ENCODE measurements at regions not wholly inside any gene's neighbourhood (a gene's known extent, or its start where the extent isn't known, plus 50 kb on each side); places are given as distances from the start of the nearest gene placed in this dataset.

DNA sequence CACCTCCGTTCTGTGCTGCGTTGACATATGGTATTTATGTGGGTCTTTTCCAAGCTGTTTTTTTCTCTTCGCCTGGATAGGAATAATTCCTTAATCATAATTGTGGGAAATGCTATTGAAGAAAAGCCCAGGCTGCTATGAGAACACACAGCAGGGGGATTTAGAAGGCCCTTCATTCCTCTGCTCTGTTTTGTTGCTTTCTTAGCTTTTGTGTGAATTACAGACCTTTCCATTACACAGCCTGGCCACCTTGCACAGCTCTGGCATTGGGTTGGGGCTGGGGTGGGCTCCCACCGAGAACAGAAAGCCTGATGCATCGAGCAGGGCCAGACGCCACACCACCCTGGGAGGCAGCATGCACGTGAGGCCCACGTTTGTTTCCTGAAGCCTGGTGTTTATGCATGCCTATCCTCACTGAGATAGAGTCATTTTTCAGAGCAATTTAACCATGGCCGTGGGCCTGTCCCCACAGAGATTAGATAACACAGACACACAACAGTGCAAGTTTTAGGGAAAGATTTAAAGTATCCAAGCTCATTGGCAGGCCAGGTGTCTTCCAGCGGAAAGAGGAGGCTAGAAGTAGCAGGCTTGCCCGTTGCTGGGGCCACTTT is 287.6 kb upstream of the PWP1 start:
- in situ Hi-C loops (cut with MboI; ENCODE audit: low pct_unique_long_range_greater_than_20kb in 2 of 9, low sequenced_read_pairs in 9 of 9, unreplicated experiment in 9 of 9) = loop anchor here in 1 of 9 experiments (25.0 kb wide), 1 partner anchor 261 kb away; no protein-coding TSS in a partner anchor
- Histone ChIP-seq H3K4me3 (no peak overlapping the region), H3K4me1 (replicated peaks in 1 of 2) (peaks cover 0 to 29% of the 10 kb centered on the region in 2 donors), H3K27ac (no peak overlapping the region)
- peak in 2 of 8 experiments; percentile 16 to 32 for ATAC-seq (replicated peaks in 6 of 8)
- 49 to 81% (median 69%) methylated on average over 2 to 11 of the region's 11 CpGs for WGBS, 10 experiments

DNA sequence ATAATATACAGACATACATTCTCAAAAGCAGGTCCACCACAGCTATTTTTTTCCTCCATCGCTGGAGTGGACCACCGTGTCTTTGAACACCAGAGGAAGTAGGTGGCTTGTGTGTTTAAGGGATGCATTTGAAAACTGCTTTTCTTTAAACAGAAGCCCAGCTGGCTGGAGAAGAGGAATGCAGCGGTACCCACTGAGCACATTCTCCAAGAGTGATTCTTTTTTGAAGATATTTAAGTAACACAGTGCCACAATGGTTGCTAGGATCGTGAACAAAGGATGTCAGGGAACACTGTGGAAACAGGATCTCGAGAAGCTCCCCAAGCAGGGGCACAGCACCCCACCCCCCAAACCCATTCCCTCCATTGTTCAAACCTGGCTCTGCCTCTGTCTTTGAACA is 286.6 kb upstream of the PWP1 start:
- Histone ChIP-seq H3K4me1 (replicated peaks in 1 of 2) (peaks cover 0 to 26% of the 10 kb centered on the region in 2 donors), H3K27ac (no peak overlapping the region), H3K4me3 (no peak overlapping the region)
- in situ Hi-C loops (cut with MboI; ENCODE audit: low pct_unique_long_range_greater_than_20kb in 2 of 9, low sequenced_read_pairs in 9 of 9, unreplicated experiment in 9 of 9) = loop anchor here in 1 of 9 experiments (25.0 kb wide), 1 partner anchor 262 kb away; no protein-coding TSS in a partner anchor
- 3 to 100% (median 60%) methylated on average over 1 to 5 of the region's 5 CpGs; no CpG with 5 or more reads in 5 of the 10 experiments for WGBS, 10 experiments
- ATAC-seq (replicated peaks in 6 of 8) = peak in 3 of 8 experiments; percentile 38 to 76 (median 42)

DNA sequence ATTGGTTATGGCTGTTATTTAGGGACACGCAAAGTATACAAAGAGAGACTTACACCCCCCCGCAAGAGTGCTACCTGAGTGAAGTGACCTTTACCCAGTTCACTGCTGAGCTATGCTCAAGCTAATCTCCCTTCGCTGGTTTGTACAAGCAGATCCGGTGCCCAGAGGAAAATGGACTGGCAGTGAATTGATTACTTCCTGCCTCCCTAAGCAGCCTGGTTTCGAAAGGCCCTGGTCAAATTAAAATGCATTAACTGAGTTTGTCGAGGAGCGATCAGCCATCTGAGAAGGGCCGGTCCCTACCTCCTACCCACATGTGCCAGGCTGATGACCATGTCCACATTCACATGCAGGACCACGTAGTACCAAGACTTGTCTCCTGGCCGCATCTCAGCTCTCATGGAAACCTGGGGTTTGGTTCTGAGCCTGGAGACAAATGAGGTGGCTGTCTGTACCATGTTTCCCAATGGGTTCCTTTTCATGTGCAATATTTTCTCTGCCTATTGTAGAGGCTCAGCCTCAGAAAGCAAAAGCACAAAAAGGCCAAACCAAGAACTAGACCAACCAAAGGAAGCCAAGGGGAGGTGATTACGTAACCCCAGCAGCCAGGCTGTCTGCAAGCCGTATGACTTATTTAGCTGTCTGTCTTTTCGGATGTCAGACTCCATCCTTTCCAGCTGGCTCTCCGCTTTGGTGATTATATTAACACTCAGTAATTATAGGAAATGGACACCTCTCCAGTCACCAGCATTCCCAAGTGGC is 284.7 kb upstream of the PWP1 start:
- H3K4me3 ChIP-seq = no peak overlapping the region
- peaks cover 0 to 26% of the 10 kb centered on the region in 2 donors for H3K4me1 ChIP-seq (replicated peaks in 1 of 2)
- WGBS, 10 experiments = 9 to 94% (median 88%) methylated on average over 2 to 8 of the region's 14 CpGs
- ATAC-seq (replicated peaks in 6 of 8) = no peak
- in situ Hi-C loops (cut with MboI; ENCODE audit: low pct_unique_long_range_greater_than_20kb in 2 of 9, low sequenced_read_pairs in 9 of 9, unreplicated experiment in 9 of 9) = loop anchor here in 1 of 9 experiments (25.0 kb wide), 1 partner anchor 211 kb away; no protein-coding TSS in a partner anchor
- H3K27ac ChIP-seq = no peak overlapping the region

DNA sequence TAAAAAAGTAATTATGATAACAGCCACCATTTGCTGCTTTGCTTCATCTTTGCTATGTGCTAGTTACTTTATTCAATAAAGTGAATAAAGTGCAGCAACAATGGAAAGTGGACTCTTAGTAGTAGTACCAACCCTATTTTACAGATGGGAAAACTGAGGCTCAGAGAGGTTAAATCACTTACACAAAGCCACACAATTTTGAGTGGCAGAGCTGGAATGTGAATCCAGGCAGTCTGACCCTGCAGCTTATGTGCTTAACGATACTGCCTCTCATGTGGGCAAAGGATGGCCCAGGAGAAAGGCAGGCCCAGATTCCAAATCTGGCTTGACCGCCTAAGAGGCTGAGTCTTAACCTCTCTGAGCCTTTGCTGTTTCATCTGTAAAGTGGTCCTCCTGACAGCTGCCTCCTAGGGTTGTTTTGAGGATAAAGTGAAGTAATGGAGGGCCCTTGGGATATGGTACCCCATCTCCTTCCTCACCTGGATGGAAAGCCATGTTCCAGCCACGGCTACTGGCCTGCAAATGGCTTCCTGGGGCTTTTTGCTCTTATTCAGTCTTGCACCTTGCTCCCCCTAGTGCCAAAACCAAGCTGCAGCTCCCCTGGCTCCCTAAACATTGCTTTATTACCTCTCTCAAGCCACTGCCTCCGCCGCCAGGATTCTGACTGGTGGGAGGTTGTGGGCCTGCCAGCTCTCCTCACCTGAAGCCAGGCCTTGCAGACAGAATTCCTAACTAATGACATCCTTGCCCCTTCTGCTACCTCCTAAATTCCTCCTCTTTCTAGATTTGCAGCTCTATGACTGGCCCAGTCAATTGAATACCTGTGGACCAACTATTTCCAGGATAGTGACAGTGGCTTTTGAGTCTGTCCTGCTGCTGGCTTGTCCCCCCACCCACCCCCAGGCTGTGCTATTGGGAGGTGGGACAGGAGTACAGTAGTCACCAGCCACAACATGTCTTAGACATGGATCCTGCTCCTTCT is 283.3 kb upstream of the PWP1 start:
- in situ Hi-C loops (cut with MboI; ENCODE audit: low pct_unique_long_range_greater_than_20kb in 2 of 9, low sequenced_read_pairs in 9 of 9, unreplicated experiment in 9 of 9) = loop anchor here in 1 of 9 experiments (25.0 kb wide), 1 partner anchor 210 kb away; no protein-coding TSS in a partner anchor
- 0 to 83% (median 60%) methylated on average over 1 to 3 of the region's 5 CpGs; no CpG with 5 or more reads in 3 of the 10 experiments for WGBS, 10 experiments
- ATAC-seq (replicated peaks in 6 of 8) = peak in 4 of 8 experiments; percentile 31 to 86 (median 78)
- Histone ChIP-seq H3K4me1 (replicated peaks in 1 of 2) (peaks cover 0 to 20% of the 10 kb centered on the region in 2 donors), H3K4me3 (no peak overlapping the region), H3K27ac (no peak overlapping the region)

DNA sequence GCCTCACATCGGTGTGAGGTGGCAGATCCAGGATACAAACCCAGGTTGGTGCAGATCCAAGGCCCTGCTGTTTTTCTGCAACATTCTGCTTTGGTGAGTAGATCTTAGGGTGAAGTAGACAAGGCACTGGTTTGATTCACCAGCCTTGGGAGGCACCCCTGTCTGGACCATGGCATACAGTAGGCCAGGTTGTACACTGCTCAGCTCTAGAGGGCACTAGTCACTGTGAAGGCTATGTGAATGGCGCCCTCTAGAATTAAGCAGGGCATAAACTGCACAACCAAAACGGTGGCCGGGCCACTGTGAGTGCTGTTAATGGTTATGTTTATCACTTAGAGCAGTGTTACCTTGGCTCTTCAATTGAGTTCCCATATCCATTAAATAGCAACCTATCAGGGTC is 280.6 kb upstream of the PWP1 start:
- H3K27ac ChIP-seq = no peak overlapping the region
- in situ Hi-C loops (cut with MboI; ENCODE audit: low pct_unique_long_range_greater_than_20kb in 2 of 9, low sequenced_read_pairs in 9 of 9, unreplicated experiment in 9 of 9) = loop anchor here in 1 of 9 experiments (5.0 to 25.0 kb wide), 2 partner anchors 207 to 278 kb away; no protein-coding TSS in a partner anchor
- peaks cover 0 to 4% of the 10 kb centered on the region in 2 donors for H3K4me1 ChIP-seq (replicated peaks in 1 of 2)
- no peak overlapping the region for H3K4me3 ChIP-seq
- 33 to 100% (median 55%) methylated on average over 1 to 3 of the region's 4 CpGs; no CpG with 5 or more reads in 4 of the 10 experiments for WGBS, 10 experiments
- ATAC-seq (replicated peaks in 6 of 8) = peak in 4 of 8 experiments; percentile 28 to 85 (median 62)

DNA sequence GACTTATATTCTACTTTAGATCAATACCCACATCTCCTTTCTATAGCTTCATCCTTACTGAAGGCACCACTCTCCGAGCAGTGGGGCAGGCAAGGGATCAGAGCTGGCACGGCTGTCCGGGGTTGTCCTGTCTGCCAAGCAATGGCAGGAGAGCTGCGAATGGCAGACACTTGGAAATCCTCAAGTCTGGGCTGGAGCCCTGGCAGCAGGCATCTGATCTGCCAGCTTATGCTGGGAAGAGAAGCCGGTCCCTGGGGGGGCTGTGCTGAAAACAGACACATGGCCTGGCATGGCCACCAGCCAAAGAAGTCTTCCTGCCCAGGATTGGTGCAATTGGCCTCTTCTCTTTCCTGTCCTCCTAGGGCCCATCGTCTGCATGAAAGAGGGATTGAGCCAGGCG is 280.2 kb upstream of the PWP1 start:
- Histone ChIP-seq H3K4me3 (no peak overlapping the region), H3K27ac (no peak overlapping the region)
- in situ Hi-C loops (cut with MboI; ENCODE audit: low pct_unique_long_range_greater_than_20kb in 2 of 9, low sequenced_read_pairs in 9 of 9, unreplicated experiment in 9 of 9) = loop anchor here in 1 of 9 experiments (5.0 to 25.0 kb wide), 2 partner anchors 207 to 278 kb away; no protein-coding TSS in a partner anchor

DNA sequence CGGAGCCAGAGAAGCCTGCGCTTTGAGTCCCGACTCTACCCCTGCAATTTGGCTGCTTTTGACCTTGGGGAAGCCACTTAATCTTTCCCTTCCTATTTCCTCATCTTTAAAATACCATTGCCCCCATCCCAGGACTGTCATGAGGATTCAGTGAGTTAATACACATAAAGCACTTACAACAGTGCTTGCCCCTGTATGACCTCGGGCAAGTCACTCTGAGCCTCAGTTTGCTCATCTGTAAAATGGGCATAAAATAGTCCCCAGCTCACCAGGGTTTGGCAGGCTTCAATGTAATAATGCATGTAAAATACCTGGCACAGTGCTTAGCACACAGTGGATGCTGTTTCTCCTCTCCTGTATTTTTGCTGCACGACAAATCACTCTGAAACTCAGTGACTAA is 278.7 kb upstream of the PWP1 start:
- Histone ChIP-seq H3K4me1 (replicated peaks in 1 of 2) (peaks cover 0 to 2% of the 10 kb centered on the region in 2 donors), H3K27ac (no peak overlapping the region), H3K4me3 (no peak overlapping the region)
- in situ Hi-C loops (cut with MboI; ENCODE audit: low pct_unique_long_range_greater_than_20kb in 2 of 9, low sequenced_read_pairs in 9 of 9, unreplicated experiment in 9 of 9) = loop anchor here in 1 of 9 experiments (5.0 to 25.0 kb wide), 2 partner anchors 205 to 280 kb away; no protein-coding TSS in a partner anchor
- WGBS, 10 experiments = 48 to 100% (median 86%) methylated on average over 1 to 5 of the region's 5 CpGs
- ATAC-seq (replicated peaks in 6 of 8) = no peak

More for the DNA sequence above, 280.2 kb upstream of the PWP1 start:
- H3K4me1 ChIP-seq (replicated peaks in 1 of 2) = peaks cover 0 to 4% of the 10 kb centered on the region in 2 donors
- WGBS, 10 experiments = 67 to 93% (median 74%) methylated on average over 1 to 5 of the region's 7 CpGs; no CpG with 5 or more reads in 5 of the 10 experiments
- no peak for ATAC-seq (replicated peaks in 6 of 8)

DNA sequence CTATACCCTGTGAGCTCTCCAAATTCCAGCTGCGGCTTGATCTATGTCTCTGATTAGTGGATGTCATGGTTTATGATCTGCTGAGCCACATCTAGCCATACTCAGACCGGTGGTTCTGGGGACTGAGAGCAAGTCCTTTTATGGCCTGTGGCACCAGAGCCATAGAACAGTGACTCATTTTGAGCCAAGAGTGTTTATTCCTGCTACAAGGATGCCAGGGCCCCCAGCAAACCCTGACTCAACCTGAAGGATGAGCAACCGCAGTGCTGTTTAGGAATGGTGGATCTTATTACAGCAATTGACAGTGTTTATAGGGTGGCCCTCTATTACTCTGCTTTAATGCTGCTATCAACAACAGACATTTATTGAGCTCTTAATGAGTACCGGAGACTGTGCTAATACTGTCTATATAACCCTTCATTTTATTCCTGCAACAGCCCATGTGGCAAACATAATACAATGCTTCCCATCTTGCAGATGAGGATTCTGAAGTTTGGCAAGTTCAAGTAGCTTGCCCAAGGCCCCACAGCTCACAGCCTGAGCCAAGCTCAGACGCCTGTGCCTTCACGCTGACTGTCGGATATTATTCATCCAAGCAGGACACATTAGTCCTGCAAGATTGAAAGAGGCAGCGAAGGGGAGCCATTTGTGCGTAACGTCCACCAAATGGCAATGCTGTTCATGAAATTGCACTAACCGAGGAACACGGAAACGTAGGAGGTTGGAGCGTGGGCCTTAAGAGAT is 273.6 kb upstream of the PWP1 start:
- in situ Hi-C loops (cut with MboI; ENCODE audit: low pct_unique_long_range_greater_than_20kb in 2 of 9, low sequenced_read_pairs in 9 of 9, unreplicated experiment in 9 of 9) = loop anchor here in 1 of 9 experiments (25.0 kb wide), 1 partner anchor 200 kb away; no protein-coding TSS in a partner anchor
- ATAC-seq (replicated peaks in 6 of 8) = peak in 4 of 8 experiments; percentile 32 to 91 (median 50)
- Histone ChIP-seq H3K4me1 (replicated peaks in 1 of 2) (peaks cover 0 to 2% of the 10 kb centered on the region in 2 donors), H3K4me3 (no peak overlapping the region), H3K27ac (no peak overlapping the region)
- WGBS, 10 experiments = 0 to 100% (median 75%) methylated on average over 1 to 11 of the region's 14 CpGs; no CpG with 5 or more reads in 2 of the 10 experiments

DNA sequence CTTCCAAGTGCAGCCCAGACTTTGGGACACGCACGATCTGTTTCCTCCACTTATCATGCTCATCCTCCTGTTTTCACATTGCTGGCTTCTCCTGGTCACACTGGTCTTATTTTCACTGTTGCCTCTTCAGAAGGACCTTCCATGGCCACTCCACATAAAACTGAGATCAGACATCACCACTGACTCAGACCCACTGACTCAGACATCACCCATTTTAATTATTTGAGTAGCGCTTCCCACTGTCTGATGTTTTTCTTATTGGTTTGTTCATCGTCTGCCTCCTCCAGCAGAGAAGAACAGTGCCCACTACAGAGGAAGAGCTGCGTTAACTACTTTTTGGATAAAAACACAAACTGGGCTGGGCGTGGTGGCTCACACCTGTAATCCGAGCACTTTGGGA is 270.5 kb upstream of the PWP1 start:
- ATAC-seq (replicated peaks in 6 of 8) = peak in 1 of 8 experiments; percentile 64
- in situ Hi-C loops (cut with MboI; ENCODE audit: low pct_unique_long_range_greater_than_20kb in 2 of 9, low sequenced_read_pairs in 9 of 9, unreplicated experiment in 9 of 9) = loop anchor here in 1 of 9 experiments (25.0 kb wide), 1 partner anchor 197 kb away; no protein-coding TSS in a partner anchor
- Histone ChIP-seq H3K4me1 (replicated peaks in 1 of 2) (peaks cover 2 to 4% of the 10 kb centered on the region in 2 donors), H3K27ac (no peak overlapping the region), H3K4me3 (no peak overlapping the region)
- WGBS, 10 experiments = 6 to 100% (median 84%) methylated on average over 2 to 6 of the region's 7 CpGs; no CpG with 5 or more reads in 2 of the 10 experiments

DNA sequence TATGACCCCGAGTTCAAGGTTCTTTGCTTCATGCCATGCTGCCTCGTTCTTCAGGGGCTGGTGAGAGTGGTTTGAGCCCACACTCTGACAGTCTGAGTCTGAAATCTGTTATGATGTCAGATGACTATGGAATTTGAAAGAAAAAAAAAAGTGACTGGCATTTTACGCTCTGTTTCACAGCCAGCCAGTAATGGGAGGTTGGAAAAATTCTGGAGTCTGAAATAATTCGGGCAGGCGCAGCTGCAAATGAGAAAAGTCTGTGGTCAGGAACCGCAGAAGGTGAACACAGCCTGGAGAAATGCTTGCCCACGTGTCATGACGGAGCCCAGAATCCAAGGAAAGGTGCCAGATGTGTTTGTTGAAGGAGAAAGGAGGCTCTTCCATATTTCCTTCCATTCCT is 269.8 kb upstream of the PWP1 start:
- no peak for ATAC-seq (replicated peaks in 6 of 8)

DNA sequence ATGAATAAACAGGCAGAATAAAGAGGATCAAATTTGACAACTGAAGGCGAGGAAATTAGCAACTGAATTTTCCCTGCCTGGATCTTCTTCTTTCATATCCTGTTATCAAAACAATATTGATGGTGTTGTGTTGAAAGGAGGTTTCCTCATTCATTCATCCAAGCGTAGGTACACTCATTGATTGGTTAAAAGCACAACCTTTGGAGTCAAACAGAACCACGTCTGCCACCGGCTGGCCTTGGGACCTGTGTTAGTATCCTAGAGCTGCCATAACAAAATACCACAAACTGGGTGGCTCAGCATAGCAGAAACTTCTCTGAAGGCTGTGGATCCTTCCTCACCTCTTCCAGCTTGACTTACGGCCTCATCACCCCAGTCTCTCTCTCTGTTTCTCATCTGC is 268.6 kb upstream of the PWP1 start:
- Histone ChIP-seq H3K27ac (no peak overlapping the region), H3K4me3 (no peak overlapping the region), H3K4me1 (replicated peaks in 1 of 2) (peaks cover 2 to 4% of the 10 kb centered on the region in 2 donors)
- 67 to 90% (median 83%) methylated on average over 1 to 5 of the region's 5 CpGs; no CpG with 5 or more reads in 1 of the 10 experiments for WGBS, 10 experiments
- ATAC-seq (replicated peaks in 6 of 8) = no peak
- in situ Hi-C loops (cut with MboI; ENCODE audit: low pct_unique_long_range_greater_than_20kb in 2 of 9, low sequenced_read_pairs in 9 of 9, unreplicated experiment in 9 of 9) = loop anchor here in 1 of 9 experiments (25.0 kb wide), 1 partner anchor 195 kb away; no protein-coding TSS in a partner anchor

More for the DNA sequence above, 269.8 kb upstream of the PWP1 start:
- Histone ChIP-seq H3K4me3 (no peak overlapping the region), H3K27ac (no peak overlapping the region), H3K4me1 (replicated peaks in 1 of 2) (peaks cover 2 to 4% of the 10 kb centered on the region in 2 donors)
- 0 to 90% (median 69%) methylated on average over 1 to 5 of the region's 8 CpGs; no CpG with 5 or more reads in 3 of the 10 experiments for WGBS, 10 experiments
- in situ Hi-C loops (cut with MboI; ENCODE audit: low pct_unique_long_range_greater_than_20kb in 2 of 9, low sequenced_read_pairs in 9 of 9, unreplicated experiment in 9 of 9) = loop anchor here in 1 of 9 experiments (25.0 kb wide), 1 partner anchor 196 kb away; no protein-coding TSS in a partner anchor
